Tibial nerve (tissue), 4 donors: ENCODE measurements at regions not wholly inside any gene's neighbourhood (a gene's known extent, or its start where the extent isn't known, plus 50 kb on each side); places are given as distances from the start of the nearest gene placed in this dataset.

Experiments
- DNase-seq, 2 donors: peaks; one replicate each; pipeline ENCODE4 v3.0.0-alpha.2; 2019; ENCODE audit warnings: low spot score in 2 of 2
- H3K27ac ChIP-seq, 4 donors: fragments of 200-600 bp; sonication (generic) in 3 of 4; one replicate each; pipeline ENCODE4 v1.5.1; 2017 to 2019; ENCODE audit warnings: mild to moderate bottlenecking in 1 of 4
- H3K27me3 ChIP-seq, 2 donors: fragments of 200-600 bp; sonication (generic) in 1 of 2; one replicate each; pipeline versions ENCODE4 v1.5.1 to v1.6.0; 2017 to 2019
- H3K36me3 ChIP-seq, 3 donors: fragments of 200-600 bp; sonication (generic); one replicate each; pipeline ENCODE4 v1.5.1; 2018 to 2019
- H3K4me1 ChIP-seq, 4 donors: fragments of 200-600 bp; sonication (generic) in 3 of 4; one replicate each; pipeline ENCODE4 v1.5.1; 2017 to 2019
- H3K4me3 ChIP-seq, 4 donors: fragments of 200-600 bp; sonication (generic) in 3 of 4; one replicate each; pipeline ENCODE4 v1.5.1; 2017 to 2019; ENCODE audit warnings: mild to moderate bottlenecking in 1 of 4, moderate library complexity in 1 of 4
- H3K9me3 ChIP-seq, 4 donors: fragments of 200-600 bp; sonication (generic) in 3 of 4; one replicate each; pipeline ENCODE4 v1.5.1; 2017 to 2019
- EP300 ChIP-seq, 2 donors: sonication (generic); formaldehyde crosslinking; IDR thresholded peaks; one replicate each; pipeline ENCODE4 v1.6.1; 2017; ENCODE audit warnings: antibody characterized with exemption in 2 of 2, mild to moderate bottlenecking in 1 of 2
- POLR2A ChIP-seq, 2 donors: fragments of 450-650 bp; IDR thresholded peaks; one replicate each; pipeline ENCODE4 v1.6.1; 2017; ENCODE audit warnings: antibody characterized with exemption in 2 of 2, mild to moderate bottlenecking in 2 of 2, moderate library complexity in 2 of 2
- WGBS, 2 donors: methylation state at CpG; one replicate each; pipeline ENCODE4 v1.1.5; 2018; 5-methylcytosine and 5-hydroxymethylcytosine counted together
- TF ChIP-seq, protein P1 (sequence below), 5 experiments: fragments of 200-600 bp in 3 of 5; fragments of 450-650 bp in 2 of 5; sonication (generic) in 3 of 5; IDR thresholded peaks; one replicate each; pipeline ENCODE4 v1.5.1; 2016 to 2019; ENCODE audit warnings: antibody characterized with exemption in 5 of 5, mild to moderate bottlenecking in 3 of 5, moderate library complexity in 2 of 5

DNA sequence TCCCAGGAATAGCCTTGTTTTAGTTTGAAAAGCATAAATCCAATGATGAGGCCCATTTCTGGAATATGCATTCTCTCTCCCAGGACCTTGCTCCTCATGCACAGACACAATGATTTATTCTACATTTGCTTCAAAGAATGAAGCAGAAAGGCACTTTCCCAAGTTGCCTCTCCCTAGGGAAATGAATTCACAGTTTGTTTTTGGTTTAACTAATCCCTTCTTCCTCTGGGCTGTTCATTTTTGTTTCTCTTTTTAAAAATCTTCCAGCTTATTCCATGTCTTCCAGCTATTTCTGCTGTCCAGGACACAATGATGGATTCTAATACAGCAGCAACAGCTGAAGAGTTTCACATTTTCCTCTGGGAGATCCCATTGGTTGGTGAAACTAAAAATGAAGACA lies 1529.2 kb upstream of the TENM4 start:
- no peaks in the 10 kb centered on the region for H3K36me3 ChIP-seq
- no peaks in the 10 kb centered on the region for H3K27me3 ChIP-seq
- no peaks in the 10 kb centered on the region for H3K9me3 ChIP-seq
- H3K27ac ChIP-seq: no peak overlapping the region
- no peak overlapping the region for H3K4me3 ChIP-seq
- TF ChIP-seq POLR2A (IDR thresholded peaks at IDR 0.05) (no peak), EP300 (IDR thresholded peaks at IDR 0.05) (no peak)
- TF ChIP-seq, protein P1, sequence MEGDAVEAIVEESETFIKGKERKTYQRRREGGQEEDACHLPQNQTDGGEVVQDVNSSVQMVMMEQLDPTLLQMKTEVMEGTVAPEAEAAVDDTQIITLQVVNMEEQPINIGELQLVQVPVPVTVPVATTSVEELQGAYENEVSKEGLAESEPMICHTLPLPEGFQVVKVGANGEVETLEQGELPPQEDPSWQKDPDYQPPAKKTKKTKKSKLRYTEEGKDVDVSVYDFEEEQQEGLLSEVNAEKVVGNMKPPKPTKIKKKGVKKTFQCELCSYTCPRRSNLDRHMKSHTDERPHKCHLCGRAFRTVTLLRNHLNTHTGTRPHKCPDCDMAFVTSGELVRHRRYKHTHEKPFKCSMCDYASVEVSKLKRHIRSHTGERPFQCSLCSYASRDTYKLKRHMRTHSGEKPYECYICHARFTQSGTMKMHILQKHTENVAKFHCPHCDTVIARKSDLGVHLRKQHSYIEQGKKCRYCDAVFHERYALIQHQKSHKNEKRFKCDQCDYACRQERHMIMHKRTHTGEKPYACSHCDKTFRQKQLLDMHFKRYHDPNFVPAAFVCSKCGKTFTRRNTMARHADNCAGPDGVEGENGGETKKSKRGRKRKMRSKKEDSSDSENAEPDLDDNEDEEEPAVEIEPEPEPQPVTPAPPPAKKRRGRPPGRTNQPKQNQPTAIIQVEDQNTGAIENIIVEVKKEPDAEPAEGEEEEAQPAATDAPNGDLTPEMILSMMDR (IDR thresholded peaks at IDR 0.05): no peak
- no peak for DNase-seq
- no peaks in the 10 kb centered on the region for H3K4me1 ChIP-seq

GRCh38 chr11:80967649-80968048 lies 1526.8 kb upstream of the TENM4 start:
- H3K27ac ChIP-seq: no peak overlapping the region
- no peak overlapping the region for H3K4me3 ChIP-seq
- H3K36me3 ChIP-seq: no peaks in the 10 kb centered on the region
- no peak for DNase-seq
- no peaks in the 10 kb centered on the region for H3K9me3 ChIP-seq
- WGBS, 2 donors: 83 to 86% methylated on average over 5 of the region's 5 CpGs
- H3K4me1 ChIP-seq: no peaks in the 10 kb centered on the region
- TF ChIP-seq, protein P1 (IDR thresholded peaks at IDR 0.05): no peak
- TF ChIP-seq EP300 (IDR thresholded peaks at IDR 0.05) (no peak), POLR2A (IDR thresholded peaks at IDR 0.05) (no peak)
- H3K27me3 ChIP-seq: no peaks in the 10 kb centered on the region

DNA sequence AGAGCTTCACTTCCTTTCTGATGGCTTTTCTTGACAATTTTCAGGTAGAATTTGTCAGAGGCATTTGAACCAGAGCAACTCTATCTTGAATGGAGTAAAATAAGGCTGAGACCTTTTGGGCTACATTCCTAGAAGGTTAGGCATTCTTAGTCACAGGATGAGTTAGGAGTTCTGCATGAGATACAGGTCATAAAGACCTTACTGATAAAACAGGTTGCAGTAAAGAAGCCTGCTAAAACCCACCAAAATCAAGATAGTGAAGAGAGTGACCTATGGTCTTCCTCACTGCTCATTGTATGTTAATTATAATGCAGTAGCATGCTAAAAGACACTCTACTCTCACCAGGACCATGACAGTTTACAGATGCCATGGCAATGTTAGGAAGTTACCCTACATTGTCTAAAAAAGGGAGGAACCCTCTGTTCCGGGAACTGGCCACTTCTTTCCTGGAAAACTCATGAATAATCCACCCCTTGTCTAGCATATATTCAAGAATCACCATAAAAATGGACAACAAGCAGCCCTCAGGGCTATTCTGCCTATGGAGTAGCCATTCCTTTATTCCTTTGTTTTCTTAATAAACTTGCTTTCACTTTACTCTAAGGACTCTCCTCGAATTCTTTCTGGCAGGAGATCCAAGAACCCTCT lies 1519.7 kb upstream of the TENM4 start:
- H3K4me1 ChIP-seq: peaks cover 0 to 2% (median 0%) of the 10 kb centered on the region in 4 donors
- DNase-seq: no peak
- TF ChIP-seq POLR2A (IDR thresholded peaks at IDR 0.05): no peak
- H3K4me3 ChIP-seq: no peak overlapping the region
- H3K27ac ChIP-seq: no peak overlapping the region
- H3K36me3 ChIP-seq: no peaks in the 10 kb centered on the region
- WGBS, 2 donors: 46 to 59% methylated on average over 2 of the region's 2 CpGs
- no peaks in the 10 kb centered on the region for H3K27me3 ChIP-seq
- no peaks in the 10 kb centered on the region for H3K9me3 ChIP-seq

- no peaks in the 10 kb centered on the region for H3K9me3 ChIP-seq
- TF ChIP-seq POLR2A (IDR thresholded peaks at IDR 0.05): no peak
- TF ChIP-seq, protein P1 (IDR thresholded peaks at IDR 0.05): no peak
- TF ChIP-seq EP300 (IDR thresholded peaks at IDR 0.05): no peak
- H3K36me3 ChIP-seq: no peaks in the 10 kb centered on the region
- 83 to 88% methylated on average over 2 of the region's 2 CpGs for WGBS, 2 donors
- no peak for DNase-seq
- H3K4me1 ChIP-seq: peaks cover 0 to 2% (median 0%) of the 10 kb centered on the region in 4 donors
- no peak overlapping the region for H3K27ac ChIP-seq
- H3K4me3 ChIP-seq: no peak overlapping the region
- no peaks in the 10 kb centered on the region for H3K27me3 ChIP-seq
These were observed 1518.9 kb upstream of the TENM4 start for GRCh38 chr11:80959751-80960150.

- H3K4me1 ChIP-seq: peaks cover 0 to 2% (median 0%) of the 10 kb centered on the region in 4 donors
- 68 to 72% methylated on average over 4 of the region's 4 CpGs for WGBS, 2 donors
- H3K4me3 ChIP-seq: no peak overlapping the region
- H3K36me3 ChIP-seq: no peaks in the 10 kb centered on the region
- no peak overlapping the region for H3K27ac ChIP-seq
- no peaks in the 10 kb centered on the region for H3K9me3 ChIP-seq
- no peak for DNase-seq
- TF ChIP-seq POLR2A (IDR thresholded peaks at IDR 0.05) (no peak), EP300 (IDR thresholded peaks at IDR 0.05) (no peak)
- TF ChIP-seq, protein P1 (IDR thresholded peaks at IDR 0.05): no peak
- H3K27me3 ChIP-seq: no peaks in the 10 kb centered on the region
These were observed 1518.2 kb upstream of the TENM4 start for GRCh38 chr11:80958987-80959386.

DNA sequence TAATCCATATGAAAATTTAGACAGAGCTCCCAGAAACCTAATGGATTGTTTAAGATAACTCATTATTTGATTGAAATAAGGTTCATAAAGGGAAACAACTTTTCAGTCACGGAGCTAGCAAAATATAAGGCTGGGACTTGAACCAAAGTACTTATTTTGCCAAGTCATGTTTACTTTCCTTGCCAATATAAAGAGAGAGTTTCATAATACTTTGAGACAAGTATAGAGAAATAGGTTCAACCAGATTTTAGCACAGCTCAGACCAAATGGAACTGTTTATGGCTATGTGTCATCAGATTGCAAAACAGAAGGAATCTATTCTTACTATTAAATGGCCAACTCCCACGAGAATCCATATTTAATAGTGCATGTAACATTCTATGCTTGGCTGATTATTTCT lies 1517.5 kb upstream of the TENM4 start:
- Histone ChIP-seq H3K4me1 (peaks cover 0 to 2% (median 0%) of the 10 kb centered on the region in 4 donors), H3K27me3 (no peaks in the 10 kb centered on the region), H3K9me3 (no peaks in the 10 kb centered on the region), H3K4me3 (no peak overlapping the region), H3K27ac (no peak overlapping the region), H3K36me3 (no peaks in the 10 kb centered on the region)
- TF ChIP-seq, protein P1 (IDR thresholded peaks at IDR 0.05): no peak
- TF ChIP-seq EP300 (IDR thresholded peaks at IDR 0.05): no peak
- TF ChIP-seq POLR2A (IDR thresholded peaks at IDR 0.05): no peak
- no peak for DNase-seq
- 54 to 57% methylated on average over 2 of the region's 2 CpGs for WGBS, 2 donors
